ENCODE measurements at regions not wholly inside any gene's neighbourhood (a gene's known extent, or its start where the extent isn't known, plus 50 kb on each side); places are given as distances from the start of the nearest gene placed in this dataset.

- TF ChIP-seq, protein P1, sequence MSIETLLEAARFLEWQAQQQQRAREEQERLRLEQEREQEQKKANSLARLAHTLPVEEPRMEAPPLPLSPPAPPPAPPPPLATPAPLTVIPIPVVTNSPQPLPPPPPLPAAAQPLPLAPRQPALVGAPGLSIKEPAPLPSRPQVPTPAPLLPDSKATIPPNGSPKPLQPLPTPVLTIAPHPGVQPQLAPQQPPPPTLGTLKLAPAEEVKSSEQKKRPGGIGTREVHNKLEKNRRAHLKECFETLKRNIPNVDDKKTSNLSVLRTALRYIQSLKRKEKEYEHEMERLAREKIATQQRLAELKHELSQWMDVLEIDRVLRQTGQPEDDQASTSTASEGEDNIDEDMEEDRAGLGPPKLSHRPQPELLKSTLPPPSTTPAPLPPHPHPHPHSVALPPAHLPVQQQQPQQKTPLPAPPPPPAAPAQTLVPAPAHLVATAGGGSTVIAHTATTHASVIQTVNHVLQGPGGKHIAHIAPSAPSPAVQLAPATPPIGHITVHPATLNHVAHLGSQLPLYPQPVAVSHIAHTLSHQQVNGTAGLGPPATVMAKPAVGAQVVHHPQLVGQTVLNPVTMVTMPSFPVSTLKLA (IDR thresholded peaks at IDR 0.05) = peak; percentile 44; the same call in 1 of the 2 replicates
- no peak for TF ChIP-seq ZSCAN9 (CRISPR knock-in tag; IDR thresholded peaks at IDR 0.05; ENCODE audit: borderline replicate concordance)
- TF ChIP-seq ZFP41 (CRISPR knock-in tag; IDR thresholded peaks at IDR 0.05; ENCODE audit: borderline replicate concordance) = no peak
- TF ChIP-seq ZNF709 (CRISPR knock-in tag; IDR thresholded peaks at IDR 0.05) = no peak
- TF ChIP-seq, protein P2, sequence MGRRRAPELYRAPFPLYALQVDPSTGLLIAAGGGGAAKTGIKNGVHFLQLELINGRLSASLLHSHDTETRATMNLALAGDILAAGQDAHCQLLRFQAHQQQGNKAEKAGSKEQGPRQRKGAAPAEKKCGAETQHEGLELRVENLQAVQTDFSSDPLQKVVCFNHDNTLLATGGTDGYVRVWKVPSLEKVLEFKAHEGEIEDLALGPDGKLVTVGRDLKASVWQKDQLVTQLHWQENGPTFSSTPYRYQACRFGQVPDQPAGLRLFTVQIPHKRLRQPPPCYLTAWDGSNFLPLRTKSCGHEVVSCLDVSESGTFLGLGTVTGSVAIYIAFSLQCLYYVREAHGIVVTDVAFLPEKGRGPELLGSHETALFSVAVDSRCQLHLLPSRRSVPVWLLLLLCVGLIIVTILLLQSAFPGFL (CRISPR knock-in tag; IDR thresholded peaks at IDR 0.05) = no peak
- no peak for TF ChIP-seq HDAC2 (CRISPR knock-in tag; IDR thresholded peaks at IDR 0.05)
- peak; percentile 54; the same call in 1 of the 2 replicates for TF ChIP-seq ZNF292 (CRISPR knock-in tag; IDR thresholded peaks at IDR 0.05; ENCODE audit: borderline replicate concordance, low read depth)
- no peak for TF ChIP-seq ZNF572 (CRISPR knock-in tag; IDR thresholded peaks at IDR 0.05)
- TF ChIP-seq, protein P3, sequence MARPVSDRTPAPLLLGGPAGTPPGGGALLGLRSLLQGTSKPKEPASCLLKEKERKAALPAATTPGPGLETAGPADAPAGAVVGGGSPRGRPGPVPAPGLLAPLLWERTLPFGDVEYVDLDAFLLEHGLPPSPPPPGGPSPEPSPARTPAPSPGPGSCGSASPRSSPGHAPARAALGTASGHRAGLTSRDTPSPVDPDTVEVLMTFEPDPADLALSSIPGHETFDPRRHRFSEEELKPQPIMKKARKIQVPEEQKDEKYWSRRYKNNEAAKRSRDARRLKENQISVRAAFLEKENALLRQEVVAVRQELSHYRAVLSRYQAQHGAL (CRISPR knock-in tag; IDR thresholded peaks at IDR 0.05; ENCODE audit: not compliant biosample characterization) = no peak
- no peak for TF ChIP-seq SNRNP70 (IDR thresholded peaks at IDR 0.05; ENCODE audit: low read depth, low read length)
- TF ChIP-seq ZNF296 (CRISPR knock-in tag; conservative IDR thresholded peaks at IDR 0.05) = no peak
- TF ChIP-seq ELF3 (CRISPR knock-in tag; IDR thresholded peaks at IDR 0.05) = peak; percentile 29; the same call in 1 of the 2 replicates
- no peak for TF ChIP-seq NKX3-1 (CRISPR knock-in tag; IDR thresholded peaks at IDR 0.05)
- TF ChIP-seq ZNF556 (CRISPR knock-in tag; IDR thresholded peaks at IDR 0.05; ENCODE audit: borderline replicate concordance) = no peak
- TF ChIP-seq TGIF2 (CRISPR knock-in tag; IDR thresholded peaks at IDR 0.05) = no peak
- no peak for TF ChIP-seq BATF2 (CRISPR knock-in tag; IDR thresholded peaks at IDR 0.05)
- TF ChIP-seq, protein P4, sequence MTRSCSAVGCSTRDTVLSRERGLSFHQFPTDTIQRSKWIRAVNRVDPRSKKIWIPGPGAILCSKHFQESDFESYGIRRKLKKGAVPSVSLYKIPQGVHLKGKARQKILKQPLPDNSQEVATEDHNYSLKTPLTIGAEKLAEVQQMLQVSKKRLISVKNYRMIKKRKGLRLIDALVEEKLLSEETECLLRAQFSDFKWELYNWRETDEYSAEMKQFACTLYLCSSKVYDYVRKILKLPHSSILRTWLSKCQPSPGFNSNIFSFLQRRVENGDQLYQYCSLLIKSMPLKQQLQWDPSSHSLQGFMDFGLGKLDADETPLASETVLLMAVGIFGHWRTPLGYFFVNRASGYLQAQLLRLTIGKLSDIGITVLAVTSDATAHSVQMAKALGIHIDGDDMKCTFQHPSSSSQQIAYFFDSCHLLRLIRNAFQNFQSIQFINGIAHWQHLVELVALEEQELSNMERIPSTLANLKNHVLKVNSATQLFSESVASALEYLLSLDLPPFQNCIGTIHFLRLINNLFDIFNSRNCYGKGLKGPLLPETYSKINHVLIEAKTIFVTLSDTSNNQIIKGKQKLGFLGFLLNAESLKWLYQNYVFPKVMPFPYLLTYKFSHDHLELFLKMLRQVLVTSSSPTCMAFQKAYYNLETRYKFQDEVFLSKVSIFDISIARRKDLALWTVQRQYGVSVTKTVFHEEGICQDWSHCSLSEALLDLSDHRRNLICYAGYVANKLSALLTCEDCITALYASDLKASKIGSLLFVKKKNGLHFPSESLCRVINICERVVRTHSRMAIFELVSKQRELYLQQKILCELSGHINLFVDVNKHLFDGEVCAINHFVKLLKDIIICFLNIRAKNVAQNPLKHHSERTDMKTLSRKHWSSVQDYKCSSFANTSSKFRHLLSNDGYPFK (CRISPR knock-in tag; IDR thresholded peaks at IDR 0.05; ENCODE audit: borderline replicate concordance) = no peak
- TF ChIP-seq, protein P5, sequence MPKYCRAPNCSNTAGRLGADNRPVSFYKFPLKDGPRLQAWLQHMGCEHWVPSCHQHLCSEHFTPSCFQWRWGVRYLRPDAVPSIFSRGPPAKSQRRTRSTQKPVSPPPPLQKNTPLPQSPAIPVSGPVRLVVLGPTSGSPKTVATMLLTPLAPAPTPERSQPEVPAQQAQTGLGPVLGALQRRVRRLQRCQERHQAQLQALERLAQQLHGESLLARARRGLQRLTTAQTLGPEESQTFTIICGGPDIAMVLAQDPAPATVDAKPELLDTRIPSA (CRISPR knock-in tag; IDR thresholded peaks at IDR 0.05; ENCODE audit: borderline replicate concordance) = no peak
- TF ChIP-seq ZNF660 (CRISPR knock-in tag; IDR thresholded peaks at IDR 0.05; ENCODE audit: borderline replicate concordance, low read depth) = no peak
- no peak for TF ChIP-seq HNRNPH1 (optimal IDR thresholded peaks at IDR 0.05; ENCODE audit: low read depth, low read length)
- no peak for TF ChIP-seq FOXM1 (CRISPR knock-in tag; IDR thresholded peaks at IDR 0.05)
- TF ChIP-seq ONECUT2 (CRISPR knock-in tag; IDR thresholded peaks at IDR 0.05) = no peak
Measured at GRCh38 chr15:77907824-77908751, 169.4 kb downstream of the TBC1D2B start (continued).
